DMS79 (cell line): ENCODE measurements at regions not wholly inside any gene's neighbourhood (a gene's known extent, or its start where the extent isn't known, plus 50 kb on each side); places are given as distances from the start of the nearest gene placed in this dataset.
"Not testable (repeated sequence)": the region's sequence is repeated elsewhere in the genome, so short reads cannot be mapped to it uniquely, and the experiment has no call there.

Experiments
- DNase-seq: peaks from one replicate; lab custom pipeline; 2025; lab: John Stamatoyannopoulos, UW

DNA sequence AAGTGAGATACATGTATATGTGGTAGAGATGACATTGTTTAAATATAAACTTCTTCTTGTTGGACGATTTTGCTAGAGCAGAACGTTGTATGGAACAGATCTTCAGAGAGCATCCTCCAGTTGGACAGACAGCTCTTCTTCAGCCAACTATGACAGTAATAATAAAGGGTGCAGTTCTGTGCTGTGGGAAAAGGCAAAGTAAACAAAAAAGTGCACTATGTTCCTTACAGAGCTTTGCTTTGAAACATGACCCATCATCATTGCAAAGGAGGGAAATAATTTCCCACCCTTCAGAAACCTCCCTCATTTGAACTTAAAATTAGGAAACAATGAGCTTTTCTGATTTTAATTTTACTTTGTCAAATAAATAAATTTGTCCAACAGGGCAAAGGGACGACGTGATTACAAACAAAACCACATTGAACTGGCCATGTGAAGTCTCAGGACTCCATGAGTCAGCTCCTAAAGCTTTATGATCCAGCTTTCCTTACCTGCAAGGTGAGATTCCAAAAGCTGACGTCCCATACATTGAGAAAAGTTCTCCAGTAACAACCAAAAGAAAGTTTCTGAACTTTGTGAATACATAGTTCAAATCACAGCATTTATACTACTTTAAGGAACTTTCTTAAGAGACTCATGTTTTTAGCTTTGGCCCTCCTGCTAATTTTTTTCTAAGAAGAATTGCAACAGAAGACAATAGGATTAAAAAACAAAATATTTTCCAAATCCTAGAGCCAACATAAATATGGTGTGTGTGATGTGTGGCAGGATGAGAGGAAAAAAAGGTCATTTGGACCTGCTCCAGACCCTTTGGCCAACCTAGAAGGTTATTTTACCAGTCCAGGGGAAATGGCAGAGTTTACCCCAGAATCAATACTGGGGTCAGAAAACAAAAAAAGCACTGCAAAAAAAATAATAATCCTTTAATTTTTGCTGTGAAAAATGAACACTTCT, 565.4 kb upstream of the NRP1 start:
- DNase-seq, result no peak

DNA sequence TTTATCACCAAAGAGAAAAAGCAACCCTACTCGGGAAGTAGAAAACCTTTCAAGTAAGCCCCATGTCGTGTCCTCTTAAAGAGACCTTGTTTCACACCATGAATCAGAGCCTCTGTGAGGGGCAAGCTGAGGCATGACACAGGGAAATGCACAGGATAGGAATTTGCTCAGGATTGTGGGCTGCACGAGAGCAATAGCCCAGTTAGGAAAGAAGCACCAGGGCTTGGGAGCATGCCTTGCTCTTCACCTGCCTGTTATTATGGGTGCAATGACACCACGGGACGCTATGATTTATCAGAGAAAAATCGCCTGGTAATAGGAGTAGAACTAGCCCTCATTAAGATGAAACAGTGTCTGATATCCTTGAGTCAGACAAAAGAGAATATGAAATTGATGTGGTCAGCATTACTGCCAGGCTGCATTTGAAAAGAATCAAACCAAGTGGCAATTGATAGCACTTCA, 562.9 kb upstream of the NRP1 start:
- peak; percentile 78 for DNase-seq

DNA sequence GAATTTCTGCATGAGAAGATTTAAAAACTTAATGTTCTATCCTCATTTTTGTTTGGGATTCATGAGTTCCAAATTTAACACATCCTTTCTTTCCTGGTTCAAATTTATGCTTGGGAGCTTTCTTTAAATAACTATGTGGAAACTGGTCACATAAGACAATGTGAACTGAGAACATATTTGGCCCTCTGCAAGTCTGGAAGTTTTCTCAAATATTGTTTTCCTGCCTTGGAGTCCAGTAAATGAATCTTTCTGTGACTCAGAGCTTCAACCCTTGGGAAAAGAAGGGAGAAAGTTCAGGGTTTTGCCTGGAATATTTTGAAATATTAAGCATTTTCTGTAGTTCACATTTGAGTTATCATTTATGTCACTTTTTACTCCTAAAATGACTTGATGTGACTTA, 559.0 kb upstream of the NRP1 start:
- DNase-seq, result no peak

DNA sequence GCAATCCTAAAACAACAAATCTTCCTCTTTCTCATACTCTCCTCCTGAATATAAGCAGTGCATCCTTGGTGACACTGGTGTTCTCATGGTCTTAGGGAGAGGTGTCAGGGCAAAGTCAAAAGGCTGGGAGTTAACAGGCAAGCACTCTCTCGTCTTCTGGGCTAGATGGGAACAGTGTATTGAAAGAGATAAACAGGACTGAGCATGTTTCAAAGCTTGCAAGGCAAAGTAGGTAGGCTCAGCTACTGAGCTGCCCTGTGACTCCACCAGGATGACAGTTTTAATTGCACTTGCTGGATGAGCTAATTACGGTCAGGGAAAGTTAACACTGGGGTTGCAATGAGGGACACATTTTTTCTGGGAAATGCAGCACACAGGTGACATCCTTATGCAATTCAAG, 554.9 kb upstream of the NRP1 start:
- no peak for DNase-seq

DNA sequence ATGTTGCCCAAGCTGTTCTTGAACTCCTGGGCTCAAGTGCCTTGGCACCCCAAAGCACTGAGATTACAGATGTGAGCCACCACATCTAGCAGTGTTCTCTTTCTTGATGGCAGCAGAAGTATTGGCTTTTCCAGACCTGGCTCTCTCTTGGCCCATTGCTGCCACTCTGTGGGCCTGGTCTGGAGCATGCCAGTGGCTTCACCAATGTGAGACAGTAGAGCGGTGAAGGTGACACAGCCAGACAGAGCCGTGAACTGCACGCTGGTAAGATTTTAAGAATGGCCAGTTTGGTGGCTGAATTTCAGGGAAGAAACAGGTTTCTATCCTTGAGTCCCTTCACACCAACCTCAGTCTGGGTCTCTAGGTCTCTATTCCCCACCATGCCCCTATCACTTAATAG, 552.7 kb upstream of the NRP1 start:
- DNase-seq, result no peak

DNA sequence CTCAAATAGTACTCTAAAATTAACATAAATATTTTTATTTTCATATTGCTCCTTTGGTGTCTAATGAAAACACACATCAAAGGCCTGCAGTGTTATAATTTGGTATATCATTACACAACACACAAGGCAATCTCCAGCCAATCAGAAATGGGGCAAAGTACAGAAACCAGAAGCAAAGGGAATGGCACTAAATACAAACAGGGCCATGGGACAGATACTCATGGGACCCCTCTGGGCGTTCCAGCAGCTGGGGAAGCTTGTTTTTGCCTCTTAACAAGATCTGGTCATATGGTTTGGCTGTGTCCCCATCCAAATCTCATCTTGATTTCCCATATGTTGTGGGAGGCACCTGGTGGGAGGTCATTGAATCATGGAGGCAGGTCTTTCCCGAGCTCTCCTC, 551.8 kb upstream of the NRP1 start:
- no peak for DNase-seq

DNA sequence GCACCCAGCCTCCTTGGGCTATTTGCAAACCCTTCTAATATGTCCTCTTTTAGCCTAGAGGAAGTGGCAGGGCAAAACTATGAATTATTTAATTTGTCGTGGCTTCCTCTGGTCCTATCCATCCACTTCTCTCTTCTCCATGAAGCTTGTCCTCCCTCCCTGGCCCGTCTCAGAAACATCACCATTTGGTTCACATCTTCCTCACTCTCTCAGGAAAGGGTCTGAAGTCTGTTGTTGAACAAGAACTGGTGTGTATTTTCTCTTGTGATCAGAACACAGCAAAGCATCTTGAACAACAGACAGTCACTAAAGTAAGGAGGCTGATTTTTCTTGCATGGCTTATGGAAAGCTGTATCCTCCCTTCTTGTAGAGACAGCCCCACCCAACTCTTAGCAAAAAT, 550.1 kb upstream of the NRP1 start:
- DNase-seq, result no peak

DNA sequence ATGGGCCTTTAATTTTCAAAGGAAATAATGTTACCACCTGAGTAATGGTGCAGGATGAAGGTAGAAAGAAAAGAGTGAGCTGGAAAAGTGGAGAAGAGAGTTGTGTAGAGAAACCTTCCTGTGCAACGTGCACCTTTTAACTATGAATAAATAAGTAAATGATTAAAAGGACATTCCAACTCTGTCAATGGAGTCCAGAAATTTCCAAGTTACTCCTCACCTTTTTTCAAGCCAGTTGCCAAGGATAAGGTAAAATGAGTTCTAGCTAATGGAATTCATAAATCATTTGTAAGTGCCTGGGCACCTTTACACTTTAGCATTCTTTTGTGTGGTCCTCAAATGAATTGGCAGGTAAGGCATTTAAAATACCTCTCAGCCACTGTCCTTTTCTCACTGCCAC, 549.4 kb upstream of the NRP1 start:
- no peak for DNase-seq

DNA sequence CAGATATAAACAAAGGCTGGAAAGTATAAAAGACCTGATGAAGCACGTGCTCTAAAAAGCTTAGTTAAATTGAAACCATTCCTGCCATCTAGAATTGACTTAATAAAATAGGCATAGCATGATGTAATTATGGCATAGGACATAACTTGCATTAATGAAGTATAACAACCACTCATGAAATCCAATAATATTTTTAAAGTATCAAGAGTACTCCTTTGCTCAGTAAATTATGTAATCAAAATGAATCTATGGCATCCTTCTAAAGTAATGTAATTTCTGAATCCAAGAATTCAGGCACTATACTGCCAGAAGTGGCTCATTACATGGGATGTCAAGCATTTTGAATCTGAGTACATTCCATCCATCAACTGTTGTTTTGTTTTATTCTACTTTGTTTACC, 548.5 kb upstream of the NRP1 start:
- DNase-seq, result no peak

DNA sequence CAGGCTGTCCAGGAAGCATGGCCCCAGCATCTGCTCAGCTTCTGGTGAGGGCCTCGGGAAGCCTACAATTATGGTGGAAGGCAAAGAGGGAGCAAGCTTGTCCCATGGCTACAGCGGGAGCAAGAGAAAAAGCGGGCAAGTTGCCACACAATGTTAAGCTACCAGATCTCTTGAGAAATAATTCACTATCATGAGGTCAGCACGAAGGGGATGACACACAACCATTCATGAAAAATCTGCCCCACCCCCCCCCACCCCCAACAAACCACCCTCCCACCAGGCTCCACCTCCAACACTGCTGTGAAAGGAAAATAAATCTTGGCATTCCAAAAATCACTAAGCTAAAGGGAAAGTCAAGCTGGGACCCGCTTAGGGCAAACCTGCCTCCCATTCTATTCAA, 545.8 kb upstream of the NRP1 start:
- no peak for DNase-seq

DNA sequence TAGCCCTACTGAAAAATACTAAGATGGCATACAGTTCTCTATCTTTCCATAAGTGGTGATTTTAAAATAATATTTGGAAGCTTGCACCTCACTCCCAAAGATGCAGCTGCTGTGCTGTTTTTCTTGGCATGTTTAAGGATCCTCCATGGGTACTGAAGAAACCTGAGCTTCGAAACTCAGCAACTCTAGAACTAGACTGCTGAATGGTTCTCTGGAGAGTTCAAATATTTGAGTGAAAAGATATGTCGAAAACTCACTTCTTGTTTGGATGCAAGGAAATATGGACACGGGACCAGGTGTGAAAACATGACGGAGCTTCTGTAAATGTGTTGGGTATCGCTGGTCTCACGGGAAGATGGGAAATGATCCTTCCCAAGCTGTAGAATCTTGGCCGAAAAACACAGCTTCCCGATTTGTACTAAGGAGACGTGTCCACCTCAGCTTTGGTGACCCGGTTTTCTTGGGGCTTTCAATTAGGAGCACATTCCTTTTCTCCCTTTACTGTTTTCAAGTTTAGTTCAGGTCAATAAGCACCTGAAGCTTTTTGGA, 543.8 kb upstream of the NRP1 start:
- no peak for DNase-seq

DNA sequence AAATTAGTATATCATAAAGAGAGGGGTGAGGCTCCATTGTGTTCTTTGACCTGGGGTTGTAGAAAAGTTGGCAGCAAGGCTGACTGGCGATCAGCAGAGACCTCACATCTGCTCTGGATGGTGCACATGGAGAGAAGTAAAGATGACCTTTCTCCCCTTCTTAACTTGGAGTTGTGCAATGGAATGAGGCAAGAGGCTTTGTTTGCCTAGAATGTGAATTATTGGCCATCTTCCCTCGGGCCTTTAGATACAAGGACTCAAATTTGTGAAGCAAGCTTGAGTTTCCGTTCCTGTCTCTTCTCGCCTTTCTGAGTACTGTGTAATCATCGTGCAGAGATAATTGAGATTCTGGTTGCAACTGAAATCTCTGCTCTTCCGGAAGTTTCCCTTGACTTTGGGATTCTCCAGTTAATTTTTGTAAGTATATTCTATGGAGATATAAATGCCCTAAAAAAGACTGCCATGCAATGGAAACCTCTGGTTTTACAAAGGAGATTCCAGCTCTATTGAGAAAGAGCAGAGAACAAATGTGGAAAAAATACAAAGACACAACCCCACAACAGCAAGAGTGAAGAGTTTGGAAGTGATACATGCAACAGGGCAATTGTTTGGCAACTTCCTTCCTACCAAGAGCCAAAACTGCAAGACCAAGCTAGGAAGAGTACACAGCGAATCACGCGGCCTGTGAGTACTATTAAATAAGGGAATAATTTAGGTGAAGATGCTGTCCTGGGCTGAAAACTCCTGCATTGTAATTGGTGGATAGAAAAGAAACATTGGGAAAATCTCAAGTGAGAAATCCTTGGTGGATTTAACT, 542.3 kb upstream of the NRP1 start:
- DNase-seq, result no peak

DNA sequence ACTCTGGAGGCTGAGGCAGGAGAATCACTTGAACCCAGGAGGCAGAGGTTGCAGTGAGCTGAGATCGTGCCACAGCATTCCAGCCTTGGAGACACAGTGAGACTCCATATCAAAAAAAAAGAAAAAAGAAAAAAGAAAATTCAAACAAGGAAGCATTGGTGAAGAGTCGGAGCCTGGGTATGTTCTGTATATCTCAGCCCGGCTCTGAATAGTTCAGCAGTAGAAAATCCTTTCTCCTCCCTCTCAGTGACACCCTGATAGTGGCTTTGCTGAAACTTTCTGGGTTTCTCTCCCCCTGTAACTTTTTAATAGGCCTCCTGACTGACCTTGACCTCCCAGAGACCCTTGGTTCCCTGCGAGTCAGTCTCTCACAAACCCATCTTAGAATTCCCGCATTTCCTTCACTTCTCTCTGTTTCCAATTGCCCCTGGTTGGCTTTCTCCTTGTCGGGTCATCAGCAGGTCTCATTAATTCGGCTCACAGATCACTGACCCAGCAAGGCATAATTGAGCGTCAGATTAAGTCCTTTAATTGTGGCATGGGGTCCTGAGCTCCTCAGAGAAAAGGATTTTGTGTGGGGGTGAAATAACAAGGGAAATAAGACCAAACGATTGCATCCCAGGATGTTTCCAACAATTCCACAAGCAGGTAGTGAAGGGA, 541.6 kb upstream of the NRP1 start:
- no peak for DNase-seq

DNA sequence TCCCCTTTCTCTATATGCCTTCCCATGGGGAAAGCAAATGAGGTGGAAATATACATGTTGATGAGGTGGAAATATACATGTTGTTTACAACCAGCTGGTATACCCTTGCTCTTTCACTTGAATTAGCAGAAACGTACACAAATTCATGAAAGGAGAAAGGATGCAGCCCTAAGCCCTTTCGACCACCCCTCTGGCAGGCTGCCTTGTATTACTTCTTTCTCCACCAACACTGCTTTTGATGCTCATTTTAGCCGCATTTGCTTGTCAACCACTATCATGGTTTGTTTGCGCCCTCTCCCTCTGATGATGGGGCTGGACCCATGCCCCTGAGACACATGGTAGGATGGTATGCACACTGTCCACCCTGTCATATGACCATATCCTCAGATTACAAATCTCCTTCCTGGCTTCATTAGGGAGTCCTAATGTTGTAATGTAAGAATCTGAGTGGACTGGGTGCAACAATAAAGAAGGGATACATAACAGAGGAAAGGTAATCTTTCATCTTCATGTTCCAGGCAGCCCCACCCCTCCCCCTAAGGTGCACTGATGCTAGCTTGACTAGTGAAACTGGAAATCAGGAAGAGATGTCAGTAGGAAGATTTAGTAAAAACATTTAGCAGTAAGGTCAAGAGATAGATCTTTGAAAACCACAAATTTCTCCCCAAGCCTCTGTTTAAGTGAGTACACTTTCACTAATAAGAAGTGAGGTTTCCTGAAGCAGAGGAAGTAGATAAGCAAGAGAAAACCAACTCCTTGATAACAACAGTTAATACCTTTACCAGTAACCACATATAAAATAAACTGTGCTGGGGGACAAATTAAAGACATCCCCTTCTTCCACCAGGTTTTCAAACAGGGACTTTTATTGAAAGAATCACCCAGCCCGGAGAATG, 536.8 kb upstream of the NRP1 start:
- no peak for DNase-seq

DNA sequence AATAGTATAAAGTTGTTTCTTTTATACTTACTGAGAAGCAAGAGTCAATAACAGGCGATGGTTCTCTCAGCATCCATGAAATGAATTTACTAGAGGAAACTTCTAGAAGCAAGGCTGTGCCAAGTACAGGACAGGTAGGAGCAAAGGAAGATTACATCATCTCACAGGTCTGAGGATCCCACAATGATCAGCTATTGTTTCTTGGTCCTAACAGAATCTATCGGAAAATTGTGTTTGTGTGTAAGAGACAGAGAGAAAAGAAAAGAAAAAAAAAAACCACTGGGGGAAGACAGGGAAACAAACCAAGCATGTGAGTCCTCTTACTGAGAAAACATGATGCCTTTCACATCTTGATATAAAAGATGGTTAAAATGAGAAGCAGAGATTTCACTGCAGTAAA, 535.0 kb upstream of the NRP1 start:
- no peak for DNase-seq

DNA sequence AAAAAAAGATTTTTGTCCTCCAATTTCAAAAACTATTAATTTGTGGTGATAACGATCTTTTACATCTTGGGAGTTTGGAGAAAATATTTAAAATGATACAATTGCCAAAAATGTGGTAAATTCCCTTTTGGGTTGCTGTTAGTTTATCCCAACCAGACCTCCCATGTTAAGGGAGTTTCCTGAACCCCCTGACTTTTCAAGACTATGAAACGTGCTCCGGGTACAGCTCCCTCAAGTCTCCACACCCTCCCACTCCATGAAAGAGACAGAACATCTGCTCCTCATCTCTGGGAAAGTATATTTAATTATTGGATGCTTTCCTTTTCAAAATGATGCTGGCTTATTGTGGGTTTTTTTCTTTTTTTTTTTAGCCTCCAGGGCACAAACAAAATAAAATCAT, 534.6 kb upstream of the NRP1 start:
- DNase-seq, result no peak

DNA sequence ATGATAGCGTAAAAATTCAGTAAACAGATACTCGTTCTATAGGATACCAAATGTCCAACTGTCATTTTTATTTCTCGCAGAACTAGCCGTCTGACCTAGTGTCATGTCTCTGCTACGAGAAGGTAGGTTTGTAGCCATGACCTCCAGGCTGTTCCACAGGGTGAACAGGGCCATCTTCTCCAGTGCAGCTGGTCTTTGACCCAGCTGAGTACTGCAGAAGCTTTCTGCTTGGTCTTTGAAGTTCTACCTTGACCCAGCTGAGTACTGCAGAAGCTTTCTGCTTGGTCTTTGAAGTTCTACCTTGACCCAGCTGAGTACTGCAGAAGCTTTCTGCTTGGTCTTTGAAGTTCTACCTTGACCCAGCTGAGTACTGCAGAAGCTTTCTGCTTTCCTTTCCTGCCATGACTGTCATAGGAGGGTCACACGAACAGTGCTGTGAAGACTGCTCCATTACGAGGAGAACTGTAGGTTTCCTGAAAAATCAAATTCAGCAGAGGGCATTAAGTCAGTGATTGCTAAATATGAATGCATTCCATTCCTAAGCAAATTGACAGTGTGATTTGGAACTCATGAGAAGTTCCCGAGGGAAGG, 532.8 kb upstream of the NRP1 start:
- DNase-seq, result not testable (repeated sequence)

DNA sequence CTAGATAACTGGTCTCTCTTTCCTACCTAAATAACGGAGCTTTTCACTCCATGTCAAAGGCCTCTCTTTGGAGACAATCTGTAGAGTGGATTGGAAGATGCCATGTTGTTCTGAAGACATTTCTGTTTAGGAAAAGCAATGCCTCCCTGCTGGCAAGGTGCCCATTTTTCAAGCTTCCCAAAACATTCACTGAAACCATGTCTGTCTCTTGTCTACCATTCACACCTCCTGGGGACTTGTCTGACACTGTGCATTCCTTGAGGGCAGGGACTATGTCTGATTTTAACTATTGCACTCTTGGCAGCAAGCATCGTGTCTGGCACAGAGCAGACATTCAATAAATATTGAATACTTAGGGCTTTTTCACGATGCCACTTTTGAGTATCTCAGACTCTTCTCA, 528.9 kb upstream of the NRP1 start:
- DNase-seq, result no peak

DNA sequence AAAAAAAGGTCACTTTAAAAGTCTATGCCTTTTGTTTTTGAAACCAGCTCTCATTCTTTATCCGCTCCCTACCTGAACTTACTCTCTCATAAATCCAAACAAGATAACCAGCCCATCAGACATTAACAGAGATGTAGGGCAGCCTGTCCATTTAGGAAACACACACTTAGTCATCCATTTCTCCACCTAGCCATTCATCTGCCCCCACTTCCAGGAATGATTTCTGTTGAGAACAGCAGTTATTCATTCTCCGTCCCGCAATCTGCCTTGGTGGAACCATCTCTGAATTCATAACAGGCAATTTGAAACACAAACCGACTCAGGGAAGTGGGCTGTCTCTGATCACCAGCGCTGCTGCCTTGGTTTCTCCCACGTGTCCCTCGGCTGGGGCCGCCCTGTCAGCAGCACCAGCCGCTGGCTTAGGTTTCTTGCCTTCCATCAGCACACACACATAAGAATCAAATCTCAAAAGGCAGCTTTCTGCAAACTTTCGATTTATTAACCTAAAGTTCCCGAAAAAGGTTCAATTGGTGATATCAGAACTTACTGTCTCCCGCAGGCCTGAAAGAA, 528.2 kb upstream of the NRP1 start:
- DNase-seq, result no peak

DNA sequence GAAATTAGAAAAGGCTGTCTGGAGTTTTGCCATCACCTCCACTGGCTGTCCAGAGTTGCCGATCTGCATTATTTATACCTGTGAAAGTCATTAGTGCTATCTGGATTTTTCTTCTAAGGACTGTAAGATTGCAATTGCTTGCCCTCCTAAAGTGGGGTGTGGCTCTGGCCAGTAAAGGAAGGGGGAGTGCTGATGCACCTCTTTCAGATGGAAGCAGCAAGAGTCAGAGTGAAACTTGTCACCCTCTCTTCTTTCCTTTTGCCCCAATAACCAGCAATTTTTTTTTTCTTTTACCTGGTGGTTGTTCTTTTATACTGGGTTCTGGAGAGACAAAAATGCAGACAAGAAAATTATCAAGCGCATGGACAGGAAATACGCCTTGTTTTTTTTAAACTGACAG, 527.4 kb upstream of the NRP1 start:
- DNase-seq, result no peak
